Liver (tissue), 3 donors: ENCODE measurements at regions not wholly inside any gene's neighbourhood (a gene's known extent, or its start where the extent isn't known, plus 50 kb on each side); places are given as distances from the start of the nearest gene placed in this dataset.

Experiments
- ATF3 ChIP-seq: IDR thresholded peaks from 2 replicates; pipeline ENCODE4 v1.6.1; 2016; ENCODE audit warnings: antibody characterized with exemption
- CTCF ChIP-seq: fragments of 150-350 bp; IDR thresholded peaks from 2 replicates; pipeline ENCODE4 v1.5.1; 2017; ENCODE audit warnings: improper control_type of control experiment, low read depth, low read length; ENCODE audit not compliant: missing input control
- EGR1 ChIP-seq, 2 donors: IDR thresholded peaks; 2 replicates each; pipeline ENCODE4 v1.6.1; 2016 to 2018; ENCODE audit warnings: antibody characterized with exemption in 2 of 2, low read depth in 2 of 2
- GABPA ChIP-seq, 2 donors: IDR thresholded peaks in 1 of 2; conservative IDR thresholded peaks in 1 of 2; 2 replicates each; pipeline ENCODE4 v1.6.1; 2016; ENCODE audit warnings: antibody characterized with exemption in 2 of 2, mild to moderate bottlenecking in 1 of 2, moderate library complexity in 1 of 2
- HNF4G ChIP-seq: IDR thresholded peaks from 2 replicates; pipeline ENCODE4 v1.6.1; 2016; ENCODE audit warnings: antibody characterized with exemption
- JUND ChIP-seq, 2 donors: IDR thresholded peaks; 2 replicates each; pipeline ENCODE4 v1.6.1; 2016; ENCODE audit warnings: antibody characterized with exemption in 2 of 2
- MAX ChIP-seq: IDR thresholded peaks from 2 replicates; pipeline ENCODE4 v1.6.1; 2016; ENCODE audit warnings: antibody characterized with exemption
- RAD21 ChIP-seq, 2 donors: IDR thresholded peaks; 2 replicates each; pipeline ENCODE4 v1.6.1; 2016; ENCODE audit warnings: antibody characterized with exemption in 2 of 2, mild to moderate bottlenecking in 2 of 2
- REST ChIP-seq: IDR thresholded peaks from 2 replicates; pipeline ENCODE4 v1.6.1; 2016; ENCODE audit warnings: antibody characterized with exemption, mild to moderate bottlenecking
- RXRA ChIP-seq, 2 donors: IDR thresholded peaks; 2 replicates each; pipeline ENCODE4 v1.6.1; 2017 to 2018; ENCODE audit warnings: antibody characterized with exemption in 2 of 2, mild to moderate bottlenecking in 1 of 2
- SP1 ChIP-seq: IDR thresholded peaks from 2 replicates; pipeline ENCODE4 v1.6.1; 2018; ENCODE audit warnings: antibody characterized with exemption, mild to moderate bottlenecking
- TAF1 ChIP-seq: conservative IDR thresholded peaks from 2 replicates; pipeline ENCODE4 v1.6.1; 2016; ENCODE audit warnings: antibody characterized with exemption, mild to moderate bottlenecking
- YY1 ChIP-seq: IDR thresholded peaks from 2 replicates; pipeline ENCODE4 v1.6.1; 2016; ENCODE audit warnings: antibody characterized with exemption, mild to moderate bottlenecking
- ZBTB33 ChIP-seq: IDR thresholded peaks from 2 replicates; pipeline ENCODE4 v1.6.1; 2016; ENCODE audit warnings: antibody characterized with exemption
- donor health status: healthy.
- donor health status: healthy.

- TF ChIP-seq CTCF, result no peak
- no peak for TF ChIP-seq MAX
- TF ChIP-seq YY1, result no peak
- TF ChIP-seq GABPA (IDR thresholded peaks at IDR 0.05 in 1 of 2, conservative IDR thresholded peaks at IDR 0.05 in 1 of 2), result no peak
- TF ChIP-seq REST, result no peak
- no peak for TF ChIP-seq RAD21 (IDR thresholded peaks at IDR 0.05)
- no peak for TF ChIP-seq JUND (IDR thresholded peaks at IDR 0.05)
- TF ChIP-seq HNF4G, result no peak
- no peak for TF ChIP-seq TAF1
- no peak for TF ChIP-seq ATF3
- TF ChIP-seq SP1, result no peak
- TF ChIP-seq EGR1 (IDR thresholded peaks at IDR 0.05; ENCODE audit: low read depth in 2 of 2), result no peak
- TF ChIP-seq RXRA (IDR thresholded peaks at IDR 0.05), result no peak
- TF ChIP-seq ZBTB33, result no peak
Observed at GRCh38 chr17:14670861-14671260, 370.0 kb downstream of the HS3ST3B1 start.
